ENCODE measurements at regions not wholly inside any gene's neighbourhood (a gene's known extent, or its start where the extent isn't known, plus 50 kb on each side); places are given as distances from the start of the nearest gene placed in this dataset.

DNA sequence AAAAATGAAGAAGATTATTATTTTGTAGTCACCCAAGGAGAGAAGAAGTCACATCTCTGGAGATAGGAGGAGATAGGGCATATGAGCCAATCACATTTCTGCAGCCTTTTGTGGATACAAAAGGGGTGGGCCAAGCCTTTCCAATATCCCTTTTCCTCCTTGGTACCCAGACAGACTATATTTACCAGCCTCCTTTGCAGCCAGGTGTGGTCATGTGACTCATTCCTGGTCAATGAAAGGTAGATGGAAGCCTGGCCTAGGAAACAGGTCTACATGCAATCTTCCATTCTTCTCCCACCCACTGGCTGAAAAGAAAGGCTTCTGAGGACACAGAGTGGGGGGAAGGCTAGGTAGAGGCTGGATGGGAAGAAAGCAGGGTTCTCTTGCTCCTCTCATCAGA is 58.1 kb upstream of the ERG start:
- no peak for DNase-seq

DNA sequence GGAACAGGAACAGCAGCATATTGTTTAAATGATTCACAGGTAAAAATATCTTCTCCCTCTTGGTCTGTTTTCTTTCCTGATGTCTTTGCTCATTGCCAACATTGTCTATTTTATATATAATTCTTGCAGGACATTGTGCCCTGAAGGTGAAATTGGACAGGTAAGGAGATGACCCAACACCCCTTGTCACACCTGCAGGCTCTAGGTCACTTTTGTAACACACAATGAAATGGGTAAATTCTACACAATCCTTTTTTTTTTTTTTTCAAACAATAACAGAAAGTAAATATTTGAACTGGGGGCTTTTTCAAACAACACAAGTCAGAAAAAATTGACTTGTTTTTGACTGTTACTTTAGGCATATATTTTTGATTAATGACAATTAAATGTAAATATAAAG is 62.9 kb upstream of the ERG start:
- DNase-seq, result no peak

DNA sequence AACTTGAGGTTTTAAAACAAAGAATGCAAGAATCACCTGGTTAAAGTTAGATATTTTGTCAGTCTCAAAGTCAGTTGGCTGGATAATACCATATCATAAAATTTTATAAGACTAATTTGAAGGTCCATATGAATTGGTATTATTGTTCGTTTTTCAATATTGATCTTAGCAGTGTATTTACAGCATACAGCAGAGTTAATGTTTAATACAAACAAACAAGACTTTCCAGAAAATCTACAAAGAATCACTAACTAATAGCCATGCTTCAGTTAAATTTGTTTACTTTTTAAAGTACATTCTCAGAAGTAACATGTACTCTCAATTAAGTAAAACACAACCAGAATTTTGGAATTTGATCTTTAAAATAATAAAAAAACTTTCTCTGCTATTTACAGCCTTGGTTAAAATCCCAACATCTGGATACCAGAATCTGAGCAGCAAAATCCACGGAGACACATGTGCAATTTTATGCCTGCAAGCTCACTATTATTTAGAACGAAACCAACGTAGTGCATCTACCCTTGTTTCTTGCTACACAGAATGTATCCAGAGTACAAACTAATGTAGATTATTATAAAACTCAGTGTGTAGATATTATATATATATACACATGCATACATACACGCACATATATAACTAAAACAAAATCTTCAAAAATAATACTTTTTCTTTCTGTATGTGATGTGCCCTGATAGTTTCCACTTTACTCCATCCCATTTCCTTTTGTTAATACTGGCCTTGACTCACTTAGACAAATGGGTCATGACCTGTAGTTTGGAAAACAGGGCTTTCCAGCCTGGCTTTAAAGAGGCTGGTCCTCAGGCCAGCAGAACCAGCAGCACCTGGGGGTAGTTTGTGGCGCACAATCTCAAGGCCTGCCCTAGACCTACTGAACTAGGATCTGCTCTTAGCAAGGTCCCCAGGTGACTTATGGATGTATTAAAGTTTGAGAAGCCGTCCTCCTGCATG is 63.6 kb upstream of the ERG start:
- DNase-seq, result no peak

DNA sequence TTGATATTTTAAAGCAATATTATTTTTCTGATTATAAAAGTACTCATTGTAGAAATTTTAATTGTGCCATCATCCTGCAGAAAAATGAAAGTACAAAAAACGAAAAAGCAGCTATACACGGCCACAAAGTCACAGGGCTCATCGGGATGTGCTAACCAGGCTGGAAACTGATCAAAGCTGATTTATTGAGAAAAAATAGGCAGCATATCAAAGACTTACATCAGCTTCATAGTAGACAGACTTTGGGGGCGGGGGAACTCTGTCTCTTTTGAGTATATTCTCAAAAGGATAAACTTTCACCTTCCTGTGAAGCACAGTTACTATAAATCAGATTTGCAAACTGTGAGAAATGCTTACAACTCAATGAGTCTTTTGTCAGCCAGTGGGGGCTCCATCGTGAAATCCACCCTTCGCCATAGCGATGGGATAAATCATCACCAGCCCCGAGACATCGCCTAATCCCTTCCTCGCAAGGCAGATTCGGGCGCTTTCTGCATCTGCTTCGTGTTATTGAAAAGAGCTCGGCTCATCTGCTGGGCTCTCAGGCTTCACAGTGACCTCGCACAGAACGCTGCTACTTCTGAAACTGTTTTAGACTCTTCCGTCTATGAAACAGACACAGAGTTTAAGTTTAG is 69.2 kb upstream of the ERG start:
- DNase-seq, result peak; percentile 66

DNA sequence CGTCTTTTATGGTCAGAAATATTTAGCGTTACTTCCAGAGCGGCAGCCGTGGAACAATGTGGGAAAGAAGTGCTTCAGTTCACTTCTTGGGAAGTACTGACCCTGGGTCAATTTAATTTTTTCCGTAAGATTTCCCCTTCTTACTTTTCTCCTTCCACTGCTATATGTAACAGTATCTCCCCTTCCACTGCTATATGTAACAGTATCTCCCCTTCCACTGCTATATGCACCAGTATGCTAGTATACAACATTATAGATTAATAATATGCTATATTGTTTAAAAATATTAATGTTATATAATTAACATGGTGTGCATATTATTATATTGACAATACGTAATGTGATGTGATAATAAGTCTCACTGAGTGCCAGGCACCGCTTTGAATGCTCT is 69.7 kb upstream of the ERG start:
- DNase-seq, result no peak

DNA sequence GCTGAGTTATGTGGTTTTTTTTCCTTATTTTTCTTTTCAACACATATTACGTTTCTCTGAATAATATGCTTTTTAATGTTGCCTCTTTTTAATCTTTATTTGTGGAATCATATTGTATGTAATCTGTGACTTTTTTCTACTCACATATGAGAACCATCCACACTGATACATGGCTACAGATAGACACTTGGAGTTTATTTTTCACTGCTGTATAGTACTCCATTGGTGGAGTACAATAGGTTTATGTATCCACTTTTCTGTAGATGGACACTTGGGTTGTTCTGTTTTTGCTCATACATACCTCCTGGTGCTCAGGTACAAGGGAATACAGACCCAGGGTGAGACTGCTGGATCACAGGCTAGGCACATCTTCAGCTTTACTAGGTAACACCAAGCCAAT is 71.5 kb upstream of the ERG start:
- DNase-seq, result no peak

DNA sequence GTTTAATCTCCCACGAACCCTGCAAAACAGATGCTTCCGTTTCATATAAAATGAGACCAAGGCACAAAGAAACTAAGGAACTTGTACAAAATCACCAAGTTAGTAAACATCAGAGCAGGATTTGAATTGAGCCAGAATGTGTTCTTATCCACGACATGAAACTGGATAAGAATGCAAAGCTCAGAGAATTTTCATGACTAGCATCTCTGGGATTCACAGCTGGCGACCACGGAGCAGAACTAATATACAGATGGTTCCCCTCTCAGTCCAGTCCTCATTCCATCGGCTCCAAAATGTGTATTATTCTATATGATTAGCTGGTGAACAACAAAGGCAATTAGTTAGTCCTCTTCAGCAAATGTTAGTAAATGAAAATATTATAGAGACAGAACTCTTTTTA is 72.3 kb upstream of the ERG start:
- no peak for DNase-seq

DNA sequence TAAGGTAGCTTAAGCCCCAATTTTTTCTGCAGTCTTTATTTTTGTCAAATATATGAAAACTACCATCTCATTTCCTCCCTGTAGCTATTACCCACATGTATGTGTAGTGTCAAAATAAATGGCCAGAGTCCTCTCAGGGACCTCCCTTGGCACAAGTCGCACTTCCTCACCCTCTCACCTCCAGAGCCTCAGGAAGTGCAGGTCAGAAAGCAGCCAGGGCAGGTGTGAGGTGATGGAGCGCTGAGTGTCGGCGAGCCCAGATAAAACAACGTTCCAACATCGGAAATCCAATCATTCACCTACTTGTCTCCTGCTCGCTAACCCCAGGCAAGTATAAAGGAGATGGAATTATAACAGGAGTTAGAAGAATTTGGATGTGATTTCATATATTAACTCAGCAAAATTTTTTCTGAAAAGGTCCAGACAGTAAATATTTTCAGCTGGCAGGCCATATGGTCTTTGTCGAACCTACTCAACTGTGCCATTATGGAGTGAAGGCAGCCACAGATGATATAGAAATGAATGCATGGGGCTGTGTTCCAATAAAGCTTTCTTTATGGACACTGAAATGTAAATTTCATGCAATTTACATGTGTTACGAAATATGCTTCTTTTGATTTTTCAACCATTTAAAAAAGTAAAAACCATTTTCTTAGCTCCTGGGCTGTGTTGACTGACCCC is 76.8 kb upstream of the ERG start:
- DNase-seq, result no peak

DNA sequence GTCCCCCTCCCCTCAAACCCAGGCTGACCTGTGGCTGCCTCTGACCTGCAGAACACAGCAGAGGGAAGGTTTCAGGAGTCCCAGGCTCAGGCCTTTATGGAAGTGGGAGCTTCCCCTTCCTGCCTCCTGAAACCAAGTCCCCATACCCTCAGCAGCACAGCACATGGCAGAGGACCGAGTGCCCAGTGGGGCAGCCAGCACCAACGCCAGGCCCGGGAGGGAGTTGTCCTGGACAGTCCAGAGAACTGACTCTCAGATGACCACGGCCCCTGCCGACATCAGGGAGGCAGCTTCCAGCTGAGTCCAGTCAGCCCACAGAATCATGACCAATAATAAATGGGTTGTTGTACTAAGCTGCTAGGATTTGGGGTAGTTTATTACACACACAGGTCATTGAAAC is 79.6 kb upstream of the ERG start:
- no peak for DNase-seq

DNA sequence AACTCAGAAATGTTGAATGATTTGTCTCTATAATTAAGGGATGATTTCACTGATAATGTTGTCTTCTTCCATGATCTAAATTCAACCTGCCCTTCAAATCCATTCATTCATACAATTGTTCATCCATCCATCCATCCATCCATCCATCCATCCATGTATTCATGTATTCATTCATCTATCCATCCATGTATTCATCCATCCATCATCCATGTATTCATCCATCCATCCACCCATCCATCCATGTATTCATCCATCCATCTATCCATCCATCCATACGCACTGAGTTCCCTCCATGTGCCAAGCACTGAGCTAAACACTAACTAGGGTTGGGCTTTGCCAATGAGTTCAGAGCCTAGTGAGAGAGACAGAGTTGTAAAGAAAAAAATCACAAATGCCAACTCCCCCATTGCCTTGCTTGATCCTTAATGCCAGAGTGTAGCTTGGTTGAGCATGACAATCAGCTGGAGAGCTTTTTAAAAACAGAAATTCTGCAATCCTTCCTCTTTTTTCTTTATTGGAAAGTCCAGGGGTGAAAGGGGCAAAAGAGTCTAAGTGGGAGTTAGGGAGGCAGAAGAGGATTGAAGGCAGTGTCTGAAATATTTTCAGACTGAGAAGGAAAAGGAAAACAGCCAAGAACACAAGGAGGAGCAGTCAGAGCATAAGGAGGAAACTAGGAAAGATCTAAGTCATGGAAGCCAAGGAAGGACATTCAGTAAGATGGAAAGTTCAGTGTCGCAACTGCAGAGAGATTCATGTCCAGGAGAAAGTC is 92.4 kb upstream of the ERG start:
- no peak for DNase-seq

DNA sequence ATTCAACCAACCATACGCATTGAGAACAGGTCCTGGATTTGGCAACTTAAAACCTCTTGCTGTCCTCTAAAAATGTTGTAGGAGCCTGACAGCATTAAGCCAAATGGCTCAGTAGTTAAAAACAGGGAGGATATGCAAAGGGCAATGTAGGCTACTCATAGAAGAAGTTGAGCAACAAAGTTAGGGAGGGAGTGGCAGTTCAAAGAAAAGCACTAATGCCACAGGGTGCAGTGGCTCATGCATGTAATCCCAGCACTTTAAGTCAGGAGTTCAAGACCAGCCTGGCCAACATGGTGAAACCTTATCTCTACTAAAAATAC is 92.9 kb upstream of the ERG start:
- DNase-seq, result no peak

DNA sequence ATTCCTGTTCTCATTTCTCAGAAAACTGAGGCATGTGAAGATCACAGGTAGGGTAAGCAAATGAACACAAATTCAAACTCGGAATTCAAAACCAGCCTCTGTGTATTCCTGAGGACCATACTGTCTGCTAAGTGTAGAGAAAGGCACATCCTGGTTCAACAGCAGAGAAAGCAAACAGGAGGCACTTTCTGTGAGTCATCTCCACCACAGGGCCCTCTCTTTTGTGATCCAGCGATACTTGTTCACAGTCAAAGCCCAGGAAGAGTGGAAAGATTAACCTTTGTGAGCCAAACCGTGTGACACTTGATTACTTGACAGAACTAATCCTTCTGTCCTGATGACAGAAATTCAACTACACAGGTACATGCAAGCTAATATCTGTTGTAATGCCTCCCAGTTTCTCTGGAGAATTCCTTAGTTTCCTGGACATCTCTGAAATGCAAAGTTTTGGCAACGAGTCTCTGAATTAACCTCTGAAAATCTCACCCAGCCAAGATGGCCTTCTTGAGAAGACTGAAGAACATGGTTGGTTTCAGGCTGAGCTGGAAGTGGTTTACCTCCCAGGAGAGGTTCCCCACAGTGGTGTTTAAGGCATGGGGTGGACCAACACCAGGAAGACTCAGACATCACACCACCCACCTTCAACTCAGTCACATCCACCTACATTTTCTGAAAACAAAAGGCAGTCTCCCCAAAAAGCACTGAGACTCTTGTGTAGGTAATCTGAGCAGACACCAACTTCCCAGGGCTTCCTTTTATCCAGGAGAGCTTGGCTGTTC is 98.2 kb upstream of the ERG start:
- no peak for DNase-seq

DNA sequence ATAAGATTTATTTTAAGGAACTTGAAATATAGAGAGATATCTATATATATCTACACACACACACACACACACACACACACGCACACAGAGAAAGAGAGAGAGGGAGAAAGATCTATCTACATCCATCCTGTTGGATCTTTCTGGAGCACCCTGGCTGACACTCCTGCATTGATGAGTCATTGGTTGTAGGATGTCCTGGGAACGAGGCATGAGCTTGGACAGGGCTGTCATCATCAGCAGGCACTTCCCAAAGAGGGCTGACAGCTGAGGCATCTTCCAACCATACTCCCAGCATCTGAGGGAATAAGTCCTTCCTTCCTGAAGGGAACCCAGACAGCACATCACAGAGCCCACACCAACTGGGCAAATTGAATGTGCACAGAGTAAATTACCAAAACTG is 99.1 kb upstream of the ERG start:
- DNase-seq, result no peak

DNA sequence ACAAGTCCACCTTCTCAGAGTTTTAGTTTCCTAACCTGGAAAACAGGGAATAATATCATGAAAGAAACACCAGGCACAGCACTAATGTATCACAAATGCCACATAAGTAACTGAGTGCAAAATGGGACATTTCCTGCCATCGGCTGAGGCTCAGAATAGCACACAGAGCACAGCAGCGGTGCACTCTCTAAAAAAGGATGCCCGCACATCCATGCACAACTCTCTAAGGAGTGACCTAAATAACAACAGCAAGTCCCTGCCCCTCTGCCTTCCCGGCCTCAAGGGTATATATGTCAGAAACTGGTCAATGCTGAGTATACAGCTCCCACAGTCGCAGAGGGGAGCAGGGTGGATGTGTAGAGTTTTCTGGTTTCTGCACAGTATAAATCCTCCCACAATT is 100.1 kb upstream of the ERG start:
- no peak for DNase-seq

DNA sequence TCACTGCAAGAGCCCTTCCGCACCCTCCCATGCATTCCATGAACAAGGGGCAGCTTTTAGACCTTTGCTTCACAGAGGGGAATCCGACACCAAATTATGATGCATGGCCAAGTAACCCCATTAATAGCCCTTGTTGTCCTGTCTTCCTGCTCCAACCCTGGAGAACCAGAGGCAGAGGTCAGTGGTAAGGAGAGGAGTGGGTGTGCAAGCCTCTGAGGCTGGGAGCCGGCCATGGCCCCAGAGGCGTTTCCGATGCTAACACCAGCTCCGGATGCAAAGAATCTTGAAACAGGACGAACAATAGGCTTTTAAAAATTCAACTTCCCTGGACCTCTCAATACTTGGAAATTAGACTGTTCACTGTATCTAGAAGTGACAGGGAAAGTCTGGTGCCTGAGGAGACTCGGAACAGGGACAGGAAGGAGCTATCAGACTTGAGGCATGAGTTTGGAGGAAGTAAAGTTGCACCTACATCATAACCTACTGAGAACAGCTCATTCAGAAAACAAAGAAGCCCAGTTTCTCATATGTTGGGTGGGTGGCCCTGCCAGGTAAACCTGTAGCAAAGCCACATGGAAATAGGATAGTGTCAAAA is 101.2 kb upstream of the ERG start:
- DNase-seq, result no peak

DNA sequence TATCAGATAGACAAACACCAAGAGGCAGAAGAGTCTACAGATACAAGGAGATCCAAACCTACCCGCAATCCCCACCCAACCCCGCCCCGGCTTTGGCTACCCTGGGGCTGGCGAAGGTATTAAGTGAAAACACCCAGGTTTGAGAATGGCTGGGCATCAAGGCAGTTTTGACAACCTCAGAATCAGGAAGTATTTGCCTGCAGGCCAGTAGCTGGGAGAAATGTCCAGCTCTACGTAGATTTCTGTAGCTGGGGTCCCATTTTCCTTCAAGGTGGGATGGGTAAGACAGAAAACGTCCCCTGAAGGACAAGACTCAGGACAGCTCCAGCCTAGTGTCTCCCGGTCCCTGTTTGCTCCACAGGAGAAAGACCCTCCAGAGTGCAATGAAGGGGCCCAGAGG is 101.8 kb upstream of the ERG start:
- DNase-seq, result no peak

DNA sequence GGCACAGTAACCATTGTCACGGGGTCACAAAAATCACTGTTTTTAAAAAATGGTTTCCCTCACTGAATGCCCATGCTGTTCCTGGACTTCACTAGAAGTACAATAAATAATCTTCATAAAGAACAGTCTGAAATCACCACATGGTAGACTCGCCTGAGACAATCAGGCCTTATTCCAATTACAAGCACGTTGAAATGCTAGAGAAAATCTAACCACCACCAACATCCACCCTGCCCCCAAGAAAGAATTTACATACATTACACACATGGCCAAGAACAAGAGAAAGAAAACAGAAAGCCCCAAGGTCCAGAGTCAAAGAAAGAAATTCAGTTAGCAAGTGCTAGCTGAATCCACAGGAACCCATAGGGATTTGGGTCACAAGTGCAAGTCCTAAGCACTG is 107.0 kb upstream of the ERG start:
- DNase-seq, result no peak

DNA sequence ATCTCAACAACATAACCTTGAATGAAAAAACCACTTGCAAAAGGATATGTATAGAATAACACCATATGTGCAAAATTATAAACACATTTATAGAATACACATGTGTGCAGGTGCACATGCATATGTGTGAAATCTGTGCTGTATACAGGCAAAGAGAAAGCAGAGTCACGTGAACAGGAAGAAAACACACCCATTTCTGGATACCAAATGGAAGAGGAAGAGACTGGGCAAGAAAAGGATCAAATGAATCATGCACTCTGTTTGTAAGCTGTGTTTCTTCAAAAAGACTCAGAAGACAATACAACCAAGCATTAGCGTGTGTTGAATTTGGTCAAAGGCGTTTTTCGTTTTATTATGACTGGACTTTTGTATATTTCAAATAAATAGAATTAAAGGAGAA is 111.3 kb upstream of the ERG start:
- no peak for DNase-seq

DNA sequence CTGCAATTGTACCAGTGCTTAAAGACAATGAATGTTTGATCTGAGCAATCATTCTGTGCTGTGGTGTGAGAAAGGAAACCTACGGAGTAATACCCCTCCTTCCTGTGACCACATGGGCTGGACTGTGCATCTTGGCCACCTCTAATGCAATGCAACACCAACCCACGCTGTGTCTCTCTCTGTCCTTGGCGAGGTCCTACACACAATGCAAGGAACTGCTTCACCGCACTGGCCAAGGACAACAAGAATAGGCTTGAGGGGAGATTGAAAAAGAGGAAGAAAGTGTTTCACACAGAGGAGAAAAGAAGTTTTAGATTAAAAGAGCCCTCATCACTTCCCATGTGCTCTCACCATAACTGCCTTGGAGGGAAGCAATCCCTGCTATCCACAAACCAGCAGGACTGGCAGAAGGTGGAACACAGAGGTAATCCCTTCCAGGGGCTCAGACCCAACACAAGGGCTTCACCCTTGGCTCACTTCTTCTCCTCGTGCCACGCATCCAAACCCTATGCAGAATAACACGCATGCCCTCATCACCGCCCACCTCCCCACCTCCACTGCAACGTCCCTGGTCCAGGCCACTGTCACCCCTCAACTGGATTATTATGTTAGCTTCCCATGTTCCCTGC is 112.5 kb upstream of the ERG start:
- no peak for DNase-seq

DNA sequence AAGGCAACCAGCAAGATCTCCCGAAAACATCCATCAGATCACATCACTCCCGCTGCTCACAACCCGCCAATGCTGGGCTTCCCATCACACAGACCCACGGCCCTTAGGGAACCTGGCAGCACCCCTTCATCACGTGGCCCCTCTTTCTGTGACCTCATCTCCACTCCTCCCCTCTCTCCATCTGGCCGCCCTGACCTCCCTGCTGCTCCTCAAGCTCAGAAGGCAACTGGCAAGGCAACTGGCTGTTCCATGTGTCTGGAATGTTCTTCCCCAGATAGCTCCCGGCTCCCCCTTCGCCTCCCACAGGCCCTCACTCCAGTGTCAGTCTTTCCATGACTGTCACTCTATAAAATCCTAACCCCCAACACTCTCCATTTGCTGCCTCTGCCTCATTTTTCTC is 113.0 kb upstream of the ERG start:
- DNase-seq, result no peak

DNA sequence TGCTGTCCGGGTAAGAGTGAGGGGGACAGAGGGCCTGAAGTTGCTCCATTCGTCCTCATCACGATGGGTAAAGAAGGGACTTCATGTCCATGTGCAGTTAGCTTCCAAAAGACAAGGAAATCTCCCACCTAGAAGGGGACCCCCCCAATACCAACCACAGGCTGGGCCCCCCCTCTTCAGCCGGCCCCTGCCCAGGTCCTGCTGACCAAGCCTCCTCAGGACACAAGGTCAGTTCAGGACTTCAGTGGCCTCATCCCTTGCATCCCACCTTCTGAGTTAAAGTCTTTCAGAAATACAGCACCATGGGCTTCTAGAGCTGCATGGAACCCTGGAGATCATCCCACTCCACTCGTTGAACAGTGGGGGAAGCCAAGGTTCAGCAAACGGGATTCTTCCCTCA is 115.4 kb upstream of the ERG start:
- no peak for DNase-seq

DNA sequence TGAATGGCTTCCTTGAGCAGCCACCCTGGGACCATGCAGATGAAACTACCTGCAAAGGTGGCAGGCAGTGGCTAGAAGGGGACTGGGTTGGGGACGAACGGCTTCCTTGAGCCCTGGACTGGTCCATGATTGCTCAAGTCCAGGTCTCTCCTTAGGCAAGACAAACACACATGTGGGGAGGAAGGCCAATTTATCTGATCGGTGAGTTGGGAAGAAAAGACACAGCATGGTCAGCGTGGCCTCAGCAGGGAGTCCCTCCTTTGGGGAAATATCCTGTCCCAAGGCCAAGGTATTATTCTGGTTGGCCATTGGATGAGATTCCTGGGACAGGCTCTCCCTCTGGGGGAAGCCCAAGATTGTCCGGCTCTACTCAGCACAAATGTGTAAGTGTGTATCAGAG is 116.3 kb upstream of the ERG start:
- no peak for DNase-seq

All from right hindlimb (tissue), 1 donor.